Mesodermal cell (in vitro differentiated cells): ENCODE measurements at regions not wholly inside any gene's neighbourhood (a gene's known extent, or its start where the extent isn't known, plus 50 kb on each side); places are given as distances from the start of the nearest gene placed in this dataset.

Experiments used
- H3K27ac ChIP-seq: 2 replicates; pipeline ENCODE4 v1.7.0; 2013; ENCODE audit warnings: mild to moderate bottlenecking, low read depth, low read length, moderate library complexity; ENCODE audit not compliant: severe bottlenecking
- H3K36me3 ChIP-seq: 2 replicates; pipeline ENCODE4 v1.7.1; 2013; ENCODE audit warnings: mild to moderate bottlenecking, low read length, moderate library complexity; ENCODE audit not compliant: control insufficient read depth, insufficient read depth
- H3K4me1 ChIP-seq: one replicate; pipeline ENCODE4 v1.7.1; 2013; ENCODE audit warnings: mild to moderate bottlenecking, low read length; ENCODE audit not compliant: insufficient read depth, control insufficient read depth, poor library complexity, severe bottlenecking
- H3K4me3 ChIP-seq: 2 replicates; pipeline ENCODE4 v1.7.0; 2013; ENCODE audit warnings: low read length, control low read depth, mild to moderate bottlenecking; ENCODE audit not compliant: insufficient read depth, poor library complexity, severe bottlenecking; ENCODE audit errors: extremely low read depth
- H3K9me3 ChIP-seq: 2 replicates; pipeline ENCODE4 v1.7.1; 2013; ENCODE audit warnings: mild to moderate bottlenecking, low read length, moderate library complexity; ENCODE audit not compliant: control insufficient read depth
- WGBS, 2 experiments: methylation state at CpG; one replicate each; pipeline ENCODE4 v1.1.5; 2013; ENCODE audit warnings: missing lambda C conversion rate in 2 of 2; ENCODE audit not compliant: insufficient coverage in 2 of 2; 5-methylcytosine and 5-hydroxymethylcytosine counted together

GRCh38 chr18:25962919-25963318 lies 127.5 kb downstream of the SS18 start:
- Histone ChIP-seq H3K27ac (no peak overlapping the region), H3K4me1 (no peaks in the 10 kb centered on the region), H3K4me3 (no peak overlapping the region), H3K36me3 (no peaks in the 10 kb centered on the region), H3K9me3 (no peaks in the 10 kb centered on the region)
- 92 to 100% methylated on average over 1 to 2 of the region's 2 CpGs for WGBS, 2 experiments

- H3K4me3 ChIP-seq, result no peak overlapping the region
- no peaks in the 10 kb centered on the region for H3K4me1 ChIP-seq
- H3K9me3 ChIP-seq, result no peaks in the 10 kb centered on the region
- no peaks in the 10 kb centered on the region for H3K36me3 ChIP-seq
- no peak overlapping the region for H3K27ac ChIP-seq
- 83 to 95% methylated on average over 2 to 3 of the region's 4 CpGs for WGBS, 2 experiments
Measured at GRCh38 chr18:25962176-25962575, 128.2 kb downstream of the SS18 start.

- Histone ChIP-seq H3K27ac (no peak overlapping the region), H3K9me3 (no peaks in the 10 kb centered on the region), H3K36me3 (no peaks in the 10 kb centered on the region), H3K4me3 (no peak overlapping the region), H3K4me1 (no peaks in the 10 kb centered on the region)
- WGBS, 2 experiments, result 67 to 81% methylated on average over 3 to 4 of the region's 4 CpGs
Measured at GRCh38 chr18:25957017-25957416, 133.4 kb downstream of the SS18 start.

- H3K36me3 ChIP-seq, result no peaks in the 10 kb centered on the region
- H3K9me3 ChIP-seq, result no peaks in the 10 kb centered on the region
- H3K4me1 ChIP-seq, result no peaks in the 10 kb centered on the region
- H3K4me3 ChIP-seq, result no peak overlapping the region
- H3K27ac ChIP-seq, result no peak overlapping the region
- 80 to 94% methylated on average over 3 of the region's 4 CpGs for WGBS, 2 experiments
Measured at GRCh38 chr18:25953111-25953510, 137.3 kb downstream of the SS18 start.

- no CpG with 5 or more reads among the region's 2 CpGs for WGBS, 2 experiments
- no peak overlapping the region for H3K27ac ChIP-seq
- no peaks in the 10 kb centered on the region for H3K4me1 ChIP-seq
- no peaks in the 10 kb centered on the region for H3K36me3 ChIP-seq
- H3K4me3 ChIP-seq, result no peak overlapping the region
- H3K9me3 ChIP-seq, result no peaks in the 10 kb centered on the region
Measured at GRCh38 chr18:25950321-25950720, 140.1 kb downstream of the SS18 start.

- no peaks in the 10 kb centered on the region for H3K4me1 ChIP-seq
- no peak overlapping the region for H3K4me3 ChIP-seq
- no peak overlapping the region for H3K27ac ChIP-seq
- no peaks in the 10 kb centered on the region for H3K9me3 ChIP-seq
- 80 to 100% methylated on average over 1 of the region's 1 CpG for WGBS, 2 experiments
- H3K36me3 ChIP-seq, result no peaks in the 10 kb centered on the region
Measured at GRCh38 chr18:25946540-25946939, 143.9 kb downstream of the SS18 start.

- Histone ChIP-seq H3K9me3 (no peaks in the 10 kb centered on the region), H3K36me3 (no peaks in the 10 kb centered on the region), H3K4me3 (no peak overlapping the region), H3K4me1 (no peaks in the 10 kb centered on the region), H3K27ac (no peak overlapping the region)
- 100% methylated on average over 1 of the region's 1 CpG for WGBS, 2 experiments
Measured at GRCh38 chr18:25935356-25935755, 155.1 kb downstream of the SS18 start.

- Histone ChIP-seq H3K4me3 (no peak overlapping the region), H3K9me3 (no peaks in the 10 kb centered on the region), H3K27ac (no peak overlapping the region), H3K4me1 (no peaks in the 10 kb centered on the region), H3K36me3 (no peaks in the 10 kb centered on the region)
- no CpG with 5 or more reads among the region's 1 CpG for WGBS, 2 experiments
Measured at GRCh38 chr18:25931126-25931525, 159.3 kb downstream of the SS18 start.

GRCh38 chr18:25929787-25930186 lies 160.6 kb downstream of the SS18 start:
- H3K4me3 ChIP-seq, result no peak overlapping the region
- WGBS, 2 experiments, result 100% methylated on average over 1 of the region's 2 CpGs; no CpG with 5 or more reads in 1 of the 2 experiments
- H3K36me3 ChIP-seq, result no peaks in the 10 kb centered on the region
- H3K4me1 ChIP-seq, result no peaks in the 10 kb centered on the region
- no peak overlapping the region for H3K27ac ChIP-seq
- no peaks in the 10 kb centered on the region for H3K9me3 ChIP-seq

GRCh38 chr18:25927830-25928229 lies 162.6 kb downstream of the SS18 start:
- H3K9me3 ChIP-seq, result no peaks in the 10 kb centered on the region
- no peak overlapping the region for H3K4me3 ChIP-seq
- H3K36me3 ChIP-seq, result no peaks in the 10 kb centered on the region
- WGBS, 2 experiments, result 87 to 100% methylated on average over 2 of the region's 2 CpGs
- H3K4me1 ChIP-seq, result no peaks in the 10 kb centered on the region
- no peak overlapping the region for H3K27ac ChIP-seq

- no peaks in the 10 kb centered on the region for H3K4me1 ChIP-seq
- no peak overlapping the region for H3K4me3 ChIP-seq
- H3K36me3 ChIP-seq, result no peaks in the 10 kb centered on the region
- H3K9me3 ChIP-seq, result no peaks in the 10 kb centered on the region
- WGBS, 2 experiments, result 85 to 100% methylated on average over 1 to 2 of the region's 4 CpGs
- no peak overlapping the region for H3K27ac ChIP-seq
Measured at GRCh38 chr18:25923193-25923592, 167.2 kb downstream of the SS18 start.
